GM21381 (cell line): ENCODE measurements at regions not wholly inside any gene's neighbourhood (a gene's known extent, or its start where the extent isn't known, plus 50 kb on each side); places are given as distances from the start of the nearest gene placed in this dataset.

Source experiments
- ATAC-seq: cut with Tn5 transposase; IDR thresholded peaks from one replicate; pipeline ENCODE4 v1.9.1; 2021; ENCODE audit warnings: mild to moderate bottlenecking, moderate library complexity; ENCODE audit not compliant: unreplicated experiment

GRCh38 chr10:129323879-129324278, 143.2 kb upstream of the MGMT start:
- ATAC-seq: no peak

GRCh38 chr10:129325893-129326292, 141.1 kb upstream of the MGMT start:
- ATAC-seq: no peak

- ATAC-seq: no peak
Observed at GRCh38 chr10:129328546-129328945, 138.5 kb upstream of the MGMT start.

GRCh38 chr10:129329385-129330055, 137.5 kb upstream of the MGMT start:
- no peak for ATAC-seq

- no peak for ATAC-seq
Observed at GRCh38 chr10:129330211-129330610, 136.8 kb upstream of the MGMT start.

- no peak for ATAC-seq
Observed at GRCh38 chr10:129331207-129331838, 135.7 kb upstream of the MGMT start.

GRCh38 chr10:129331839-129332220, 135.2 kb upstream of the MGMT start:
- no peak for ATAC-seq

- no peak for ATAC-seq
Observed at GRCh38 chr10:129332476-129332875, 134.6 kb upstream of the MGMT start.

GRCh38 chr10:129333706-129334105, 133.3 kb upstream of the MGMT start:
- ATAC-seq: no peak

GRCh38 chr10:129334266-129334665, 132.8 kb upstream of the MGMT start:
- ATAC-seq: no peak

GRCh38 chr10:129335396-129335795, 131.6 kb upstream of the MGMT start:
- ATAC-seq: no peak

GRCh38 chr10:129335942-129336341, 131.1 kb upstream of the MGMT start:
- no peak for ATAC-seq

- no peak for ATAC-seq
Observed at GRCh38 chr10:129339191-129339590, 127.8 kb upstream of the MGMT start.

GRCh38 chr10:129339841-129340240, 127.2 kb upstream of the MGMT start:
- no peak for ATAC-seq

GRCh38 chr10:129341087-129341486, 126.0 kb upstream of the MGMT start:
- ATAC-seq: no peak

GRCh38 chr10:129342385-129342784, 124.7 kb upstream of the MGMT start:
- ATAC-seq: no peak

- no peak for ATAC-seq
Observed at GRCh38 chr10:129343141-129343540, 123.9 kb upstream of the MGMT start.

GRCh38 chr10:129344103-129344502, 122.9 kb upstream of the MGMT start:
- ATAC-seq: no peak

GRCh38 chr10:129344731-129345355, 122.2 kb upstream of the MGMT start:
- ATAC-seq: no peak

GRCh38 chr10:129345763-129346162, 121.3 kb upstream of the MGMT start:
- no peak for ATAC-seq

- no peak for ATAC-seq
Observed at GRCh38 chr10:129350690-129351089, 116.4 kb upstream of the MGMT start.

- ATAC-seq: no peak
Observed at GRCh38 chr10:129353101-129353500, 113.9 kb upstream of the MGMT start.
